ENCODE measurements at regions not wholly inside any gene's neighbourhood (a gene's known extent, or its start where the extent isn't known, plus 50 kb on each side); places are given as distances from the start of the nearest gene placed in this dataset.

DNA sequence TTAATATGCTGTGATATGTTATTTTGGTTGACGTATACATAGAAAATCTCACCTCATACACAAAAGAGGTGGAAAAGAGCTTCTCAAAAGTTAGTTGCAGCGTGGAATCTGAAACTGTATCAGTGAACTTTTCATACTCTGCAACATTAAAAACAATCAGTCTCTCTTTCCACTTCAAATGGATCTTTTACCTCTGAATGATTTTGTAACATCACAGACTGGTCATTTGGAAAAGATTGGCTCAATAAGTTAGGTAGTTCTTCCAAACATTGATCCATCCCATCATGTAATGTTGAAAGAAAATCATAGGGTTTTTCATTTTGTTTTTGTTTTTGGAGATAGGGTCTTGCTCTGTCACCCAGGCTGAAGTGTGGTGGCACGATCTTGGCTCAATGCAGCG, 131.1 kb downstream of the AHR start:
- Histone ChIP-seq H3K4me1 (no peaks in the 10 kb centered on the region), H3K36me3 (no peaks in the 10 kb centered on the region), H3K4me3 (no peak overlapping the region), H3K27ac (no peak overlapping the region), H3K9me3 (peaks cover 0 to 6% of the 10 kb centered on the region in 2 donors), H3K27me3 (no peaks in the 10 kb centered on the region)
- TF ChIP-seq, protein P1, sequence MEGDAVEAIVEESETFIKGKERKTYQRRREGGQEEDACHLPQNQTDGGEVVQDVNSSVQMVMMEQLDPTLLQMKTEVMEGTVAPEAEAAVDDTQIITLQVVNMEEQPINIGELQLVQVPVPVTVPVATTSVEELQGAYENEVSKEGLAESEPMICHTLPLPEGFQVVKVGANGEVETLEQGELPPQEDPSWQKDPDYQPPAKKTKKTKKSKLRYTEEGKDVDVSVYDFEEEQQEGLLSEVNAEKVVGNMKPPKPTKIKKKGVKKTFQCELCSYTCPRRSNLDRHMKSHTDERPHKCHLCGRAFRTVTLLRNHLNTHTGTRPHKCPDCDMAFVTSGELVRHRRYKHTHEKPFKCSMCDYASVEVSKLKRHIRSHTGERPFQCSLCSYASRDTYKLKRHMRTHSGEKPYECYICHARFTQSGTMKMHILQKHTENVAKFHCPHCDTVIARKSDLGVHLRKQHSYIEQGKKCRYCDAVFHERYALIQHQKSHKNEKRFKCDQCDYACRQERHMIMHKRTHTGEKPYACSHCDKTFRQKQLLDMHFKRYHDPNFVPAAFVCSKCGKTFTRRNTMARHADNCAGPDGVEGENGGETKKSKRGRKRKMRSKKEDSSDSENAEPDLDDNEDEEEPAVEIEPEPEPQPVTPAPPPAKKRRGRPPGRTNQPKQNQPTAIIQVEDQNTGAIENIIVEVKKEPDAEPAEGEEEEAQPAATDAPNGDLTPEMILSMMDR (IDR thresholded peaks at IDR 0.05): no peak
- TF ChIP-seq POLR2A (IDR thresholded peaks at IDR 0.05): no peak
- no peak for DNase-seq
- intact Hi-C loops (cut with DNase I; ENCODE audit: low total_unique reads): no loop called here

DNA sequence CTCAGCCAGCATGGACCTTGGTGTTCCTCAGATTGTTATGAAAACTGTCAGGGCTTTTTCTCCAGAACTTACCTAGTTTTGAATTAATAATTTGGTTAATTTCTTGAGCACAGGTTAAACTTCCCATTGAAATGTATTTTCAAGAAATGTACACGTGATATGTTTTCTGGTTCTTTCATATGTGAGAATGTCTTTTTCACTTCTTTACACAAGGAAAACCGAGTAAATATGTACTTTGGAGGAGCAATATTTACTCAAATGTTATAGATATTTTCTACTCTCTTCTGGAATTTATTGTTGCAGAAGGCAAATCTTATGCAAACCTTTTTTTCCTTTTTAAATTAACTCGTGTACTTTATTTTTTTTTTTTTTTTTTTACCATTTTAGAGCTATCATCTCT, 134.3 kb downstream of the AHR start:
- Histone ChIP-seq H3K4me1 (no peaks in the 10 kb centered on the region), H3K36me3 (no peaks in the 10 kb centered on the region), H3K4me3 (no peak overlapping the region), H3K27ac (no peak overlapping the region), H3K9me3 (peaks cover 0 to 6% of the 10 kb centered on the region in 2 donors), H3K27me3 (no peaks in the 10 kb centered on the region)
- TF ChIP-seq, protein P1 (IDR thresholded peaks at IDR 0.05): no peak
- no peak for TF ChIP-seq POLR2A (IDR thresholded peaks at IDR 0.05)
- no peak for DNase-seq
- intact Hi-C loops (cut with DNase I; ENCODE audit: low total_unique reads): no loop called here

DNA sequence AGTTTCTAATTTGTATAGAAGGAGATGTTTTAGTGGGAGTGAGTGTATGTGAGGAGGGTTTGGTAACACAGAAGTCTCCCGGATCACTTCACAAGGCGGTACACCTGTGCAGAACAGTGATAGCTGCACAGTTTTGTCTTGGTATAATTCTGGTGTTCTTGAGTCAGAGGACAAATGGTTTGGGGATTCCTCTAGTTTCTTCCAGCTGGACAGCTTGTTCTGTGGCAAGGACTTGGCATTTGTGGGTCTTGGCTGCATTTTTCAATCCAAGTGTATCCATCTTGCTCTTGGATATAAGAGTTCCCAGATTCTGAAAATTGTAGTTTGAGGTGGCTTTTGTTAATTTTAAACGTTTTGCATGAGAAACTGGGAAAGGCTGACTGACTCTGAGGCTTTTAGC, 135.7 kb downstream of the AHR start:
- no peaks in the 10 kb centered on the region for H3K9me3 ChIP-seq
- no peaks in the 10 kb centered on the region for H3K27me3 ChIP-seq
- no peaks in the 10 kb centered on the region for H3K36me3 ChIP-seq
- no peaks in the 10 kb centered on the region for H3K4me1 ChIP-seq
- H3K4me3 ChIP-seq: no peak overlapping the region
- no peak for TF ChIP-seq POLR2A (IDR thresholded peaks at IDR 0.05)
- TF ChIP-seq, protein P1 (IDR thresholded peaks at IDR 0.05): no peak
- H3K27ac ChIP-seq: no peak overlapping the region
- intact Hi-C loops (cut with DNase I; ENCODE audit: low total_unique reads): no loop called here
- DNase-seq: no peak

DNA sequence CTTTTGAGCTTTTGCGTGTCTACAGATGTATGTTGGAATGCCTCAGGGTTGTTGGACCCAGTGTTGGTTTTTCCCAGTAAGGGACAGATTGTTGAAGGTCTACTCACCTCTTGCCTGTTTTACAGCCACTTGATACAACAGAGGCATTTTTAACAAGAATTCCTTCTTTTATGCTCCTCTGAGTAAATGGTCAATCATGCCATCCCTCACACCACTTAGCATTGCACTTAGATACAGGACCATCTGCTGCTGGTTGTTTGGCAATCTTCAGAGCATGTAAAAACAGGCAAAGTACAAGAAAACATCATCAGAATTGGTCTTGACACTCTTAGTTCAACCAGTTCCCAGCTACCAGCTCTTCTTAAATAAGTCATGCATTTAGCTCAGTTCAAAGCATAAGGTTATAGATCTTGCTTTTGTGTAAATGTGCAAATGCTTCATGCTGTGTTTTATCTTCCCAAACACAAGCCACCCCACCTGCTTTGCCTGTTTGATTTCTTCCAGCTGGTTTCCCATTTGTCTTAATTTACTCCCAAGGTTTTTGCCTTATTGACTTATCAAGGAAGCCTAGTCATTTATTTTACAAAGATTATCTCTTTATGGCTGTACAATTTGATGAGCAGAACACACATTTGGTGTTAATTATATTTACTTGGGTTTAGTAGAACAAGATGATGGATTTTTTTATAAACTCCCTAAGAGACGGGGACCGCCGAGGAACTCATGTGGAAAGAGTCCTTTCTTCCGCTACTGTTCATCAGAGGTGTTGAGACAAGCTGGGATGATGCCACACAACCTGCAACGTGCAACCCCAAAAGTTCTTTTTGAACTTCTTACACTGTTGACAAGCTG, 136.6 kb downstream of the AHR start:
- intact Hi-C loops (cut with DNase I; ENCODE audit: low total_unique reads): no loop called here
- Histone ChIP-seq H3K4me3 (no peak overlapping the region), H3K27ac (no peak overlapping the region), H3K4me1 (no peaks in the 10 kb centered on the region), H3K36me3 (no peaks in the 10 kb centered on the region), H3K27me3 (no peaks in the 10 kb centered on the region), H3K9me3 (no peaks in the 10 kb centered on the region)
- no peak for DNase-seq
- TF ChIP-seq, protein P1 (IDR thresholded peaks at IDR 0.05): no peak
- no peak for TF ChIP-seq POLR2A (IDR thresholded peaks at IDR 0.05)

DNA sequence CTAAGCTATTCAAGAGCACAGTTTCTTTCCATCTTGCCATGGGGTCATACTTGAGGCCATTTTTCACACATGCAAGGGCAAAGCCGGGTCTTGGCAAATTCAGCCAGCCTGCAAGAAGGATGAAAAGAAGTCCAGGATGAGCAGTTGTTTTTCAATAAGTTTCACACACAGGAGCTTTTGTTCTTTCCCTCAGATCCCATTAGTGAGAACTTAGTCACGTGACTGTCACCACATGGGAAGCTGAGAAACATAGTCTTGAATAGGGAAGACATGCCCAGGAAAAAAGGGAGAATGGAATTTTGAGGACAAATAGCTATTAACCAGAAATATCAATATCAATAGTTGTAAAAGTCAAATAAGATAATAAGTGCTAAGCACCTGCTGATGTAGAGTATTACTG, 137.7 kb downstream of the AHR start:
- intact Hi-C loops (cut with DNase I; ENCODE audit: low total_unique reads): no loop called here
- H3K36me3 ChIP-seq: no peaks in the 10 kb centered on the region
- no peak overlapping the region for H3K4me3 ChIP-seq
- no peak for TF ChIP-seq POLR2A (IDR thresholded peaks at IDR 0.05)
- TF ChIP-seq, protein P1 (IDR thresholded peaks at IDR 0.05): no peak
- H3K27ac ChIP-seq: no peak overlapping the region
- no peaks in the 10 kb centered on the region for H3K4me1 ChIP-seq
- no peak for DNase-seq
- H3K9me3 ChIP-seq: no peaks in the 10 kb centered on the region
- no peaks in the 10 kb centered on the region for H3K27me3 ChIP-seq
